ENCODE measurements at regions not wholly inside any gene's neighbourhood (a gene's known extent, or its start where the extent isn't known, plus 50 kb on each side); places are given as distances from the start of the nearest gene placed in this dataset.
"Not testable (repeated sequence)": the region's sequence is repeated elsewhere in the genome, so short reads cannot be mapped to it uniquely, and the experiment has no call there.

- not testable (repeated sequence) for DNase-seq
Observed at GRCh38 chr6:71007298-71007697, 50.4 kb upstream of the B3GAT2 start.

- DNase-seq, result no peak
Observed at GRCh38 chr6:71011871-71012371, 55.1 kb upstream of the B3GAT2 start.

- DNase-seq, result peak; percentile 12
Observed at GRCh38 chr6:71012866-71013469, 56.1 kb upstream of the B3GAT2 start.

GRCh38 chr6:71015392-71015791 lies 58.5 kb upstream of the B3GAT2 start:
- DNase-seq, result no peak

GRCh38 chr6:71028236-71028876 lies 71.5 kb upstream of the B3GAT2 start:
- DNase-seq, result no peak

GRCh38 chr6:71028877-71029252 lies 72.0 kb upstream of the B3GAT2 start:
- no peak for DNase-seq

GRCh38 chr6:71029555-71029954 lies 72.7 kb upstream of the B3GAT2 start:
- no peak for DNase-seq

GRCh38 chr6:71031912-71032311 lies 75.1 kb upstream of the B3GAT2 start:
- DNase-seq, result no peak

- DNase-seq, result no peak
Observed at GRCh38 chr6:71033171-71033570, 76.3 kb upstream of the B3GAT2 start.

- no peak for DNase-seq
Observed at GRCh38 chr6:71033890-71034289, 77.0 kb upstream of the B3GAT2 start.

- DNase-seq, result no peak
Observed at GRCh38 chr6:71034563-71035345, 77.9 kb upstream of the B3GAT2 start.

- DNase-seq, result no peak
Observed at GRCh38 chr6:71035871-71036270, 79.0 kb upstream of the B3GAT2 start.

- DNase-seq, result no peak
Observed at GRCh38 chr6:71038711-71039344, 82.0 kb upstream of the B3GAT2 start.

- DNase-seq, result no peak
Observed at GRCh38 chr6:71040043-71040442, 83.2 kb upstream of the B3GAT2 start.

GRCh38 chr6:71040841-71041240 lies 84.0 kb upstream of the B3GAT2 start:
- no peak for DNase-seq

- no peak for DNase-seq
Observed at GRCh38 chr6:71043902-71044301, 87.0 kb upstream of the B3GAT2 start.

- no peak for DNase-seq
Observed at GRCh38 chr6:71044753-71045152, 87.9 kb upstream of the B3GAT2 start.

- DNase-seq, result no peak
Observed at GRCh38 chr6:71045296-71045695, 88.4 kb upstream of the B3GAT2 start.

GRCh38 chr6:71047417-71047816 lies 90.6 kb upstream of the B3GAT2 start:
- DNase-seq, result no peak

GRCh38 chr6:71048320-71049164 lies 91.7 kb upstream of the B3GAT2 start:
- DNase-seq, result no peak

- no peak for DNase-seq
Observed at GRCh38 chr6:71049198-71049770, 92.4 kb upstream of the B3GAT2 start.

- DNase-seq, result no peak
Observed at GRCh38 chr6:71053475-71053874, 96.6 kb upstream of the B3GAT2 start.
